Lung (tissue), 11 donors: ENCODE measurements at regions not wholly inside any gene's neighbourhood (a gene's known extent, or its start where the extent isn't known, plus 50 kb on each side); places are given as distances from the start of the nearest gene placed in this dataset.

Source experiments
- ATAC-seq: fragments of 200-7000 bp; cut with Tn5 transposase; one replicate; pipeline ENCODE4 v1.9.1; 2020; ENCODE audit warnings: moderate number of reproducible peaks; ENCODE audit not compliant: insufficient read depth, low FRiP score
- DNase-seq, 3 donors: peaks; one replicate each; pipeline ENCODE4 v3.0.0-alpha.2; 2013 to 2017
- H3K27ac ChIP-seq, 2 donors: one replicate each; pipeline ENCODE4 v1.5.1; 2013; ENCODE audit warnings: mild to moderate bottlenecking in 2 of 2, moderate library complexity in 2 of 2, control low read depth in 1 of 2, inconsistent platforms in 1 of 2, low read depth in 1 of 2, low read length in 1 of 2
- H3K27me3 ChIP-seq, 3 donors: one replicate each; pipeline ENCODE4 v1.5.1; 2013; ENCODE audit warnings: low read length in 2 of 3; ENCODE audit not compliant: control insufficient read depth in 3 of 3, insufficient read depth in 3 of 3
- H3K36me3 ChIP-seq, 4 donors: one replicate each; pipeline ENCODE4 v1.5.1; 2013; ENCODE audit warnings: low read length in 4 of 4, mild to moderate bottlenecking in 1 of 4, moderate library complexity in 1 of 4; ENCODE audit not compliant: control insufficient read depth in 4 of 4, insufficient read depth in 4 of 4
- H3K4me1 ChIP-seq, 5 donors: one replicate each; pipeline ENCODE4 v1.5.1; 2013; ENCODE audit warnings: low read length in 5 of 5, mild to moderate bottlenecking in 2 of 5, moderate library complexity in 1 of 5; ENCODE audit not compliant: control insufficient read depth in 5 of 5, insufficient read depth in 5 of 5
- H3K4me3 ChIP-seq: one replicate; pipeline ENCODE4 v1.5.1; 2013; ENCODE audit warnings: mild to moderate bottlenecking, control low read depth, moderate library complexity
- H3K9ac ChIP-seq, 2 donors: one replicate each; pipeline ENCODE4 v1.5.1; 2013; ENCODE audit warnings: low read length in 2 of 2, control low read depth in 1 of 2; ENCODE audit not compliant: insufficient read depth in 1 of 2
- H3K9me3 ChIP-seq, 4 donors: one replicate each; pipeline ENCODE4 v1.5.1; 2013; ENCODE audit warnings: low read length in 3 of 4, mild to moderate bottlenecking in 1 of 4, moderate library complexity in 1 of 4; ENCODE audit not compliant: control insufficient read depth in 4 of 4, insufficient read depth in 3 of 4
- CTCF ChIP-seq: IDR thresholded peaks from 2 replicates; pipeline ENCODE4 v1.5.1; 2012; ENCODE audit warnings: mild to moderate bottlenecking; ENCODE audit errors: control extremely low read depth, extremely low read depth
- WGBS, 2 donors: extraction: QIAGEN DNeasy Blood & Tissue Kit; methylation state at CpG; one replicate each; pipeline ENCODE4 v1.1.7; 2013; 5-methylcytosine and 5-hydroxymethylcytosine counted together
- donor health status: control.
- donor health status: control.
- donor health status: Bipolar disorder and iron deficiency.
- donor health status: healthy.
- donor health status: DM: yes; HTN: yes; CAD: no.

- ATAC-seq, result no peak
- no peak overlapping the region for H3K4me3 ChIP-seq
- no peaks in the 10 kb centered on the region for H3K9me3 ChIP-seq
- H3K27ac ChIP-seq, result no peak overlapping the region
- no peaks in the 10 kb centered on the region for H3K4me1 ChIP-seq
- no peak overlapping the region for H3K9ac ChIP-seq
- no peak for DNase-seq
- no peaks in the 10 kb centered on the region for H3K36me3 ChIP-seq
- no peak for TF ChIP-seq CTCF
- 68 to 95% methylated on average over 2 of the region's 2 CpGs for WGBS, 2 donors
- H3K27me3 ChIP-seq, result no peaks in the 10 kb centered on the region
Measured at GRCh38 chr4:19402581-19403065, 849.1 kb upstream of the SLIT2 start.

DNA sequence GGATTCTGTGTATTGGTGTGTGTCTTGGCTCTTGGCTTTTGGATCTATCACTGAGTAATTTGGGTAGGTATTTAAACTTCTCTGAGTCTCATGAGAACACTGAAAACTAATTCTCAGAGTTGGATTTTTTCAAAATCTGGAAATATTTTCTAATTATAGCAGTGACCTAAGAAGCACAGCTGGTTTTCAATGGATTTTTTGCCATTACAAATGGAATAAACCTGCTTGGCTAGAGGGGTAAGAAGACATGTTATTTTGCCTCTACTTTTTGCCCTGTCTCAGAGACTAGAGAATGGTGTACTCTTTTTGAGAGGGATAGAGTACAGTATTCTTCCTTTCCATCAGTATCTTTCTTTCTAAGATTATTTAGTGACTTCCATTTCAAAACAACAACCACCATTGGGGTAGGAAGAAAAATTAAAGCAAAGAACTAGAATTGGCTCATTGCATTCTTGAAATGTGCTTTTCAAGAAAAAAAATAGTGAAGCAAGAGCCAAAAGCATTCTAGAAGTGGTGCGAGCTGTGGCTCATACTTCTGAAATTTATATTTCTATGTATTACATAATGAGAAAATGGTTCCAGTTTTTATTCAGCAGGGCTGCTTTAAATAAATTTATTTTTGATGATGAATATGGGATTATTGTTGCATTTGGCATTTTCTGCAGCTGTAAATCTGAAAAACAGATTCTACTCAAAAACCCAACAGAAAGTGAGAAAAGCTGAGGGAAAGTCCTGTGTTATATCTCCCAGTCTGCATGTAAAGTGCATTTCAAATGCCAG is 850.2 kb upstream of the SLIT2 start:
- no peaks in the 10 kb centered on the region for H3K36me3 ChIP-seq
- 81 to 84% methylated on average over 1 of the region's 1 CpG for WGBS, 2 donors
- no peaks in the 10 kb centered on the region for H3K27me3 ChIP-seq
- ATAC-seq, result no peak
- no peak overlapping the region for H3K27ac ChIP-seq
- no peak overlapping the region for H3K9ac ChIP-seq
- no peak for DNase-seq
- H3K9me3 ChIP-seq, result no peaks in the 10 kb centered on the region
- no peaks in the 10 kb centered on the region for H3K4me1 ChIP-seq
- no peak for TF ChIP-seq CTCF
- H3K4me3 ChIP-seq, result no peak overlapping the region

GRCh38 chr4:19400820-19401219 is 850.9 kb upstream of the SLIT2 start:
- no peaks in the 10 kb centered on the region for H3K9me3 ChIP-seq
- ATAC-seq, result no peak
- no peak overlapping the region for H3K9ac ChIP-seq
- DNase-seq, result no peak
- no peak overlapping the region for H3K27ac ChIP-seq
- H3K36me3 ChIP-seq, result no peaks in the 10 kb centered on the region
- 83 to 94% methylated on average over 1 of the region's 1 CpG for WGBS, 2 donors
- no peaks in the 10 kb centered on the region for H3K27me3 ChIP-seq
- H3K4me3 ChIP-seq, result no peak overlapping the region
- no peak for TF ChIP-seq CTCF
- H3K4me1 ChIP-seq, result no peaks in the 10 kb centered on the region

- H3K9me3 ChIP-seq, result no peaks in the 10 kb centered on the region
- no peak for ATAC-seq
- no peak for DNase-seq
- H3K27me3 ChIP-seq, result no peaks in the 10 kb centered on the region
- H3K9ac ChIP-seq, result no peak overlapping the region
- H3K27ac ChIP-seq, result no peak overlapping the region
- H3K4me3 ChIP-seq, result no peak overlapping the region
- no peaks in the 10 kb centered on the region for H3K36me3 ChIP-seq
- TF ChIP-seq CTCF, result no peak
- no peaks in the 10 kb centered on the region for H3K4me1 ChIP-seq
Measured at GRCh38 chr4:19399001-19399400, 852.7 kb upstream of the SLIT2 start.
